HPDE6-E6E7 (cell line): ENCODE measurements at regions not wholly inside any gene's neighbourhood (a gene's known extent, or its start where the extent isn't known, plus 50 kb on each side); places are given as distances from the start of the nearest gene placed in this dataset.
"Not testable (repeated sequence)": the region's sequence is repeated elsewhere in the genome, so short reads cannot be mapped to it uniquely, and the experiment has no call there.

Source experiments
- DNase-seq: peaks from one replicate; pipeline ENCODE4 v3.0.0; 2011; ENCODE audit warnings: missing footprints; ENCODE audit errors: extremely low spot score

GRCh38 chr2:220687231-220687843 is 884.8 kb downstream of the EPHA4 start:
- DNase-seq: peak; percentile 34

- DNase-seq: no peak
Observed at GRCh38 chr2:220695397-220696279, 876.5 kb downstream of the EPHA4 start.

- no peak for DNase-seq
Observed at GRCh38 chr2:220696280-220696669, 875.8 kb downstream of the EPHA4 start.

DNA sequence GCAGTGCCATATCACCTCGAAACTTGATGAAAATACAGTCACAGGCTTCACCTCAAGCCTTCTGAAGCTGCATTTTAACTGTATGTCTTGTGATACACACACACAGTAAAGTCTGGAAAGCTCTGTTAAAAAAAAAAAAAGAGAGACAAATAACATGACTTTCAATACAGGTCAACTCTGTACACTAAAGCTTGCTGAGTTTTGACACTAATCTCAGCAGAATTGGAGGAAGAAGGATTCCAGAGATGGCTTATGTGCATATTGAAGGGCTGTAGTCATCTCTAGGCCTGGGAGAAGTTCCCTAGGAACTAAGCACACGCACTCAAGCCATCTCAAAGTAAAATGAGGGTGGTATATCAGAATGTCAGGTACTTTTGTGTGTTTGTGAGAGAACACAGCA is 875.1 kb downstream of the EPHA4 start:
- DNase-seq: no peak

- no peak for DNase-seq
Observed at GRCh38 chr2:220701115-220701514, 871.0 kb downstream of the EPHA4 start.

DNA sequence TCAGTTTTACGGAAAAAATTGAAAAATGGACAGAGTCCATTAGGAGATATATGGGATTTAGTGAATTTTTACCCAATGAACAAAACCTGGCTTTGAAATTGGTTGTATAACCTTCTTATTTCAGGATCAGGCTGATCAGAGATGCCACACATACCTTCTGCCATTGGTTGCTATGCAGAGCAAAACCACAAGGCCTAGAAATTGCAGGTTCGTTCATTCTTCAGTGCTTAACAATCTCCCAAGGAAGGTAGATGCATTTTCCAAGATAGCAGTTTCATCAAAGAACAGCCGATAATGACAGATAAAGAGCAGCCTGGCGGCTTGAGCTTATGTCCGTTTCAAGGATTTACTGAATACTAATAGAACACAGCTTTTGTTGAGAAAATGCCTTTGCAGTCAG is 868.8 kb downstream of the EPHA4 start:
- no peak for DNase-seq

GRCh38 chr2:220704081-220704480 is 868.0 kb downstream of the EPHA4 start:
- DNase-seq: no peak

- DNase-seq: no peak
Observed at GRCh38 chr2:220704810-220705209, 867.3 kb downstream of the EPHA4 start.

DNA sequence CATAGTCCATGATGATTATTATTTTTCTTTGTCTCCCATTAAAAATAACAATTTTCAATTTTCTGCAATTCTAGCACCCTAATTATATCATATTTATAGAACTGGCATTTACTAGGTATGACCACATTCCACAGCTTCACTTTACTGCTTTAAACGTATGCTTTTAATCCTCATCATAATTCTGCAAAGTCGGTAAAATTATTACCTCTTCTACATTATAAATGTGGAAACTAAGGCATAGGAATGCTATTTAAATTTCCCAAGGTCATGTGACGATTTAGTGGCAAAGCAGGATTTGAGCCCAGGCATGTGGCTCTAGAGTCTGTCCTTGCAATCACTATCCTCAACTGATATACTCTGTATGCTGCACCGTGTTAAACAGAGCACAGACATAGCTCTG is 866.4 kb downstream of the EPHA4 start:
- no peak for DNase-seq

DNA sequence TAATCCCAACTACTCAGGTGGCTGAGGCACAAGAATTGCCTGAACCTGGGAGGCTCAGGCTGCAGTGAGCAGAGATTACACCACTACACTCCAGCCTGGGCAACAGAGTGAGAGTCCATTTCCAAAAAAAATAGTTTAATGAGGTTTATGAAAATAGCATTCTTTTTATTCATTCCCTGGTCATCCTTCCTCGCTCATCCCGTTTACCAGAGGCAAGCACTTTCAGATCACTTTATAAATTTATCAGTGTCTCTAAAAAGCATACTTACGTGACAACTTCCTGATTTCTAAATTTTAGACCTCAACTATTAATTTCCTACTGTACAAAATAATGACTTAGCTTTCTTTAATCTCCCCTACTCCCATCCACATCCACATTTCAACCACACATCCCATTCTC is 864.8 kb downstream of the EPHA4 start:
- DNase-seq: no peak

DNA sequence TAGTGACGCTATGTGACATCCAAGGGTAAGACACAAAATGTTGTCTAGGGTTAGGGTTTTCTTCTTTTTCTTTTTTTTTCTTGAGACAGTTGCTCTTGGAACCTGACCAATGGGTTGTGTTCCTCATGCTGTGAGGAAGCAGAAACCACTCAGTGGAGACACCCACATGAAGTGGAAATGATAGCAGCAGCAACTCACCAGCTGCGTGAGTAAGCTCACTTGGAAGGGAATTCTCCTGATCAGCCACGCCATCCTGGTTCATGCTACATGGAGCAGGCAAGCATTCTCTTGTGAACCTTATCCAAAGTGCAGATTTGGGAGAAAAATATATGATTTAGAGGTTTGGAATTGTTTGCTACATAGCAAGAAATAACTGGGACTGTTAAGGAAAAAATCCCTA is 863.7 kb downstream of the EPHA4 start:
- no peak for DNase-seq

- no peak for DNase-seq
Observed at GRCh38 chr2:220717283-220717682, 854.8 kb downstream of the EPHA4 start.

DNA sequence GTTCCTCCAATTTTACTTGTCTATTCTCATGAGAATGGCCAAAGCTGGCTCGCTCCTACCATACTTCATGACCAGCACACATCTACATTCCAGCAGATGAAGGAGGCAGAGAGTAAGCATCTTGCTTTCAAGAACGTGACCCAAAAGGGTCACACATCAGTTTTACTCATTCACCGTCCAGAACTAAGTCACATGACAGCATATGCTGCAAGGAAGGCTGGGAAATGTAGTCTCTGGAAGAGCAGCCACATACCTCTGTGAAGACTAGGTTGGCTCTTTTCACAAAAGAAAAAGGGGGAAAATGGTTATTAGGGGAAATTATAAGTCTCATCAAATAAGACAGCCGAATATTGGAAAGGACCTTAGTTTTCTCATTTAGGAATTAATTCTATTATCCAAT is 835.3 kb downstream of the EPHA4 start:
- no peak for DNase-seq

DNA sequence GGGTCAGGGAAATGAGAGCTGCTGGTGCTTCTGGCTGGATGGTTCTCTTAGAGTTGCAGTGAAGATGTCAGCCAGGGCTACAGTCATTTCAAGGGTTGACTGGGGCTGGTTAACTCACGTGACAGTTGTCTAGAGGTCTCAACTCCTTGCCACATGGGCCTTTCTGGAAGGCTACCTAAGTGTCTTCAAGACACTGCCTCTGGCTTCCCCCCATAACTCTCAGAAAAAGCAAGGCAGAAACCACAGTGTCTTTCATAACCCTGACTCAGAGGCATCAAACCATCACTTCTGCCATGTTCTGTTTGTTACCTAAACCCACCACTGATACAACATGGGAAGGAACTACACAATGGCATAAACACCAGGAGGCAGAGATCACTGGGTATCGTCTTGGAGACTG is 828.9 kb downstream of the EPHA4 start:
- DNase-seq: no peak

DNA sequence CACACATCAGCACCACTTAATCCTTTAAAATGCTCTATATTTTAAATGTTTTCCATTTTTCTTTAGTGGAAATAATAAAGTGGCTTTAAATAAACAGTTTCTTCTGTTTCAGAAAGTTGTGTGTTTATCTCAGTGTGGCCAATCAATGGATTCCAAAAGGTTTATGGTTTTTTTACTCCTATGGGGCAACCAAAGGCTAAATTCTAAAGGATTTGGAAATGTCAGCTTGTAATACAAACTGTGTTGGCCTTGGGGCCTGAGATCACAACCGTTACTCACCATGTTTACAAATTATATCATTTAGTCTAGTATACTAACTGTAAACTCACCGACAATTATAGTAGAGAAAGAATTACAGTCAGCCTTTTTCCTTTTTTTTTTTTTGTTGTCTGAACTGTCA is 827.2 kb downstream of the EPHA4 start:
- no peak for DNase-seq

DNA sequence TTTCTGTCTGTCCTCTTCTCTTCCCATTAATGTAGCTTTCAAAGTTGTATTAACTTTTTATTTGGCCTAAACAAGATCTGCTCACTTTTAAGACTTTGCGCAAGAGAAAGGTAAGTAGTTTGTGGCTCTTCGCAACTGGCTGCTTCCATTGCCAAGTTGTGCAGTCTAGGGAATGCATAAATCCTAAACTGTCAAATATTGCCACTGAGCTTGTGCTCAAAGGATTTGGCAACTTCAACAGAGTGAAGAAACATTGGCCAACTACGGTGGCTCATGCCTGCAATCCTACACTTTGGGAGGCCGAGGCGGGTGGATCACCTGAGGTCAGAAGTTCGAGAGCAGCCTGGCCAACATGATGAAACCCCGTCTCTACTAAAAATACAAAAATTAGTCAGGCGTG is 826.4 kb downstream of the EPHA4 start:
- no peak for DNase-seq

- no peak for DNase-seq
Observed at GRCh38 chr2:220747736-220748135, 824.4 kb downstream of the EPHA4 start.

- no peak for DNase-seq
Observed at GRCh38 chr2:220748875-220749479, 823.1 kb downstream of the EPHA4 start.

- DNase-seq: no peak
Observed at GRCh38 chr2:220753486-220753885, 818.6 kb downstream of the EPHA4 start.

DNA sequence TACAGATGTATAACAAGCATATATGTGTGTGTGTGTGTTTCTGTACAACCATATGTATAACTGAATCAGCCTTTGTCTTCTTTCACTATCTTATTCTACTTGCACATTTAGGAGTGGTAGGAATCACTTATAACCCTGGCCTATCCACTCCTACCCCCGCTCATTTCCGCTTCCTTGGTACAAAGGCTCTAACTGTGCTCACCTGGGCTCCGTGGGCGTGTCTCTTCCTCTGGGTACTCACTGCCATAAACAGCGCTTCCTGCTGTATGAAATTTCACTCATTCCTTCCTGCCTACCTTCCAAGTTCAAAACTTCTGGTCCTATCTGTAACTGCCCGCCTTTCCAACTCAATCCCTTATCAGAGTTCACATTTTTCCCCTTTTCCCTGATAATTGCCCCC is 815.5 kb downstream of the EPHA4 start:
- DNase-seq: no peak

GRCh38 chr2:220758376-220758775 is 813.7 kb downstream of the EPHA4 start:
- DNase-seq: not testable (repeated sequence)

- DNase-seq: no peak
Observed at GRCh38 chr2:220764171-220764570, 807.9 kb downstream of the EPHA4 start.
